ENCODE measurements at regions not wholly inside any gene's neighbourhood (a gene's known extent, or its start where the extent isn't known, plus 50 kb on each side); places are given as distances from the start of the nearest gene placed in this dataset.

DNA sequence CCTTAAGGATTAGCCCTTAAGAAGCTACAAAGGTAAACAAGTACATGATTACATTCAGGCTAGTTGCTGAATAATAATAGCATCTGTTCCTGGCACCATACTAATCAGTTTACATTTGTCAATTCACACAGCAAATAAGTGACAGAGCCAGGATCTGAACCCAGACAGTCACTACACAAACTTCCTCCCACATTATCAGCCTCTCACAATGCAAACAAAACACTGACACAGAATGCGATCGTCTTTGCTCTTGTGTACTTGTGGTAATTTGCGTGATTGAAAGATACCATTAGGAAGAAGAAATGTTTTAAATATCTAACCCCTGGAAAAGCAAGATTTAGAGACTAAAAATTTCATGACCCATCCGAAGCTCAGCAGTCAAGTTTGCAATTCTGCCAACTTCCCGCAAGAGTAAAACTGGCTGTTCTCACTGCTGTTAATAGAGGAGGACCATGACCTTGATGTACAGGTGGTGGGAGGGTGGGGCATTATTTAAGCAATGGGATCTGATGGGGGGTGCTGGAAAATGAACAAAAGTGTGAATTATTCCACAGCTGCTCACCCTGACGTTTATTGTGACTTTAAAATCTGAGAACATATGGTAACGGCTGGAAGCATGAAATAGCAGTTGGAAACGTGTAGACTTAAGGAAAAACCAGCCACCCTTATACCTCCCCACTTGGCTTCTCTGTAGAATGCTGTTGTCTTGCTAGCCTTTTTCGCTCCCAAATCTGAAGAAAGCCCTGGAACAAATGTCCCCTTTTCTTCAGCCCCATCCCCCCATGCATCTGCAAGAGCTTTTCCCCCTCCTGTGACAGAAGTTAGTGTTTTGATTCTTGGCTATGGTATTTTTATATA lies 95.3 kb upstream of the ARMC2 start:
- BruUV-seq (replicated peaks): no TSS peak
- H3K27ac Mint-ChIP-seq (ENCODE audit: low read depth, unreplicated experiment): no peak overlapping the region
- intact Hi-C loops (cut with micrococcal nuclease): no loop called here
- DNase-seq (ENCODE audit: unreplicated experiment): no peak
- ChIA-PET POLR2A (interaction anchor here (0.7 kb wide), 1 partner anchor 26 kb away, joined by 5 read pairs; no protein-coding TSS in a partner anchor), CTCF (interaction anchor here (0.7 to 1.4 kb wide), 2 partner anchors 29 to 30 kb away, joined by 4 read pairs; no protein-coding TSS in a partner anchor)
- H3K4me3 Mint-ChIP-seq (ENCODE audit: unreplicated experiment): no peak overlapping the region
- no peaks in the 10 kb centered on the region for H3K36me3 Mint-ChIP-seq (ENCODE audit: insufficient read depth, unreplicated experiment)
- H3K4me1 Mint-ChIP-seq (ENCODE audit: insufficient read depth, unreplicated experiment): no peaks in the 10 kb centered on the region
- no peaks in the 10 kb centered on the region for H3K9me3 Mint-ChIP-seq (ENCODE audit: unreplicated experiment)
- no peak for TF ChIP-seq CTCF (IDR thresholded peaks at IDR 0.05; ENCODE audit: unreplicated experiment)
- no peaks in the 10 kb centered on the region for H3K27me3 Mint-ChIP-seq (ENCODE audit: insufficient read depth, unreplicated experiment)

- no peak for DNase-seq (ENCODE audit: unreplicated experiment)
- BruUV-seq (replicated peaks): no TSS peak
Observed at GRCh38 chr6:108755257-108756240, 92.7 kb upstream of the ARMC2 start.

GRCh38 chr6:108757357-108757756 lies 90.9 kb upstream of the ARMC2 start:
- no peaks in the 10 kb centered on the region for H3K27me3 Mint-ChIP-seq (ENCODE audit: insufficient read depth, unreplicated experiment)
- H3K27ac Mint-ChIP-seq (ENCODE audit: low read depth, unreplicated experiment): no peak overlapping the region
- H3K4me1 Mint-ChIP-seq (ENCODE audit: insufficient read depth, unreplicated experiment): peaks cover 6% of the 10 kb centered on the region
- H3K9me3 Mint-ChIP-seq (ENCODE audit: unreplicated experiment): no peaks in the 10 kb centered on the region
- no peak overlapping the region for H3K4me3 Mint-ChIP-seq (ENCODE audit: unreplicated experiment)
- no peak for DNase-seq (ENCODE audit: unreplicated experiment)
- ChIA-PET CTCF (interaction anchor here (0.6 to 1.0 kb wide), 2 partner anchors 79 to 190 kb away, joined by 4 to 6 read pairs; no protein-coding TSS in a partner anchor), POLR2A (interaction anchor here (0.8 kb wide), 1 partner anchor 202 kb away, joined by 3 read pairs; no protein-coding TSS in a partner anchor)
- no TSS peak for BruUV-seq (replicated peaks)
- no peaks in the 10 kb centered on the region for H3K36me3 Mint-ChIP-seq (ENCODE audit: insufficient read depth, unreplicated experiment)
- intact Hi-C loops (cut with micrococcal nuclease): no loop called here
- no peak for TF ChIP-seq CTCF (IDR thresholded peaks at IDR 0.05; ENCODE audit: unreplicated experiment)

More at GRCh38 chr6:108755257-108756240, 92.7 kb upstream of the ARMC2 start:
- Mint-ChIP-seq H3K36me3 (ENCODE audit: insufficient read depth, unreplicated experiment) (no peaks in the 10 kb centered on the region), H3K27me3 (ENCODE audit: insufficient read depth, unreplicated experiment) (no peaks in the 10 kb centered on the region), H3K27ac (ENCODE audit: low read depth, unreplicated experiment) (no peak overlapping the region), H3K9me3 (ENCODE audit: unreplicated experiment) (no peaks in the 10 kb centered on the region), H3K4me1 (ENCODE audit: insufficient read depth, unreplicated experiment) (no peaks in the 10 kb centered on the region), H3K4me3 (ENCODE audit: unreplicated experiment) (no peak overlapping the region)
- POLR2A ChIA-PET: interaction anchor here (1.0 to 1.4 kb wide), 2 partner anchors 11 to 89 kb away, joined by 3 to 4 read pairs; no protein-coding TSS in a partner anchor
- CTCF ChIA-PET: interaction anchor here (0.6 to 1.4 kb wide), 3 partner anchors 9 to 218 kb away, joined by 3 to 4 read pairs (median 3); no protein-coding TSS in a partner anchor
- intact Hi-C loops (cut with micrococcal nuclease): no loop called here
- TF ChIP-seq CTCF (IDR thresholded peaks at IDR 0.05; ENCODE audit: unreplicated experiment): no peak

DNA sequence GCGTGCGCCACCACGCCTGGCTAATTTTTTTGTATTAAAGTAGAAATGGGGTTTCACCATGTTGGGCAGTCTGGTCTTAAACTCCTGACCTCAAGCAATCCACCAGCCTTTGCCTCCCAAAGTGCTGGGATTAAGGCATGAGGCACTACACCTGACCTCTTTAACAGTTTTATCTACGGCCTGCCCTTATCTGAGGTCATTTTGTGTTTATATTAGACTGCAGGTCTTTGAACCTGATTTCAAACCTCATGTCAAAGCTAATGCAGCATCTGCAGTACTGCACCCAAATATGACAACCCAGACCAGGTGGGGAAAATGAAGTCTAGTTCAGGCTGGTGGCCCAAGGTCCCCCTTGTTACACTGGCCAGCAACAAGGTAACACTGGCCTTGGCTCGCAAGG lies 89.3 kb upstream of the ARMC2 start:
- intact Hi-C loops (cut with micrococcal nuclease): no loop called here
- CTCF ChIA-PET: no interaction called here
- H3K4me1 Mint-ChIP-seq (ENCODE audit: insufficient read depth, unreplicated experiment): peaks cover 6% of the 10 kb centered on the region

More for the DNA sequence above, 89.3 kb upstream of the ARMC2 start:
- no peaks in the 10 kb centered on the region for H3K27me3 Mint-ChIP-seq (ENCODE audit: insufficient read depth, unreplicated experiment)
- no peak overlapping the region for H3K4me3 Mint-ChIP-seq (ENCODE audit: unreplicated experiment)
- H3K36me3 Mint-ChIP-seq (ENCODE audit: insufficient read depth, unreplicated experiment): no peaks in the 10 kb centered on the region
- H3K9me3 Mint-ChIP-seq (ENCODE audit: unreplicated experiment): no peaks in the 10 kb centered on the region
- no peak for TF ChIP-seq CTCF (IDR thresholded peaks at IDR 0.05; ENCODE audit: unreplicated experiment)
- DNase-seq (ENCODE audit: unreplicated experiment): no peak
- no TSS peak for BruUV-seq (replicated peaks)
- H3K27ac Mint-ChIP-seq (ENCODE audit: low read depth, unreplicated experiment): no peak overlapping the region
- POLR2A ChIA-PET: no interaction called here

Data from MCF 10A (cell line).